SK-N-SH (cell line): ENCODE measurements at regions not wholly inside any gene's neighbourhood (a gene's known extent, or its start where the extent isn't known, plus 50 kb on each side); places are given as distances from the start of the nearest gene placed in this dataset.

Experiments used
- CTCF ChIA-PET: fragments of 300-600, 350-600 bp; formaldehyde crosslinking; extraction: SDS; loops from one replicate; lab custom pipeline; 2021; lab: Yijun Ruan, JAX
- POLR2A ChIA-PET: fragments of 350-600 bp; sonication (Branson Sonifier 250); formaldehyde crosslinking; extraction: SDS; loops from one replicate; lab custom pipeline; 2020; ENCODE audit warnings: antibody characterized with exemption, inconsistent platforms; lab: Yijun Ruan, JAX
- DNase-seq: peaks from one replicate; pipeline ENCODE4 v3.0.0; 2012
- H2AFZ ChIP-seq: fragments of 200-600 bp; sonication (generic); 2 replicates; pipeline ENCODE4 v1.8.1; 2016; ENCODE audit warnings: antibody characterized with exemption, mild to moderate bottlenecking, low read depth
- H3F3A ChIP-seq: fragments of 200-600 bp; sonication (generic); replicated peaks from 2 replicates; pipeline ENCODE3; 2016; ENCODE audit warnings: antibody characterized with exemption, mild to moderate bottlenecking; ENCODE audit not compliant: insufficient read depth
- H3K27ac ChIP-seq, 2 experiments: fragments of 200-500 bp in 1 of 2; fragments of 200-600 bp in 1 of 2; sonication (Bioruptor generic) in 1 of 2; sonication (generic), shearing (Covaris generic) in 1 of 2; 2 replicates each; pipeline versions ENCODE4 v1.5.1 to v1.6.1; 2014 to 2016; ENCODE audit warnings: low read depth in 2 of 2, inconsistent platforms in 1 of 2, low read length in 1 of 2, mild to moderate bottlenecking in 1 of 2, mixed read lengths in 1 of 2
- H3K27me3 ChIP-seq: fragments of 200-600 bp; sonication (generic), shearing (Covaris generic); 2 replicates; pipeline ENCODE4 v1.6.1; 2016; ENCODE audit warnings: mixed run types; ENCODE audit not compliant: insufficient read depth
- H3K36me3 ChIP-seq, 2 experiments: fragments of 200-500 bp in 1 of 2; fragments of 200-600 bp in 1 of 2; sonication (Bioruptor generic) in 1 of 2; sonication (generic) in 1 of 2; replicated peaks in 1 of 2; 2 replicates each; pipeline versions ENCODE3 to v1.5.1; 2014 to 2016; ENCODE audit warnings: low read length in 1 of 2, mild to moderate bottlenecking in 1 of 2; ENCODE audit not compliant: insufficient read depth in 2 of 2, control insufficient read depth in 1 of 2
- H3K4me1 ChIP-seq, 2 experiments: fragments of 200-500 bp in 1 of 2; fragments of 200-600 bp in 1 of 2; sonication (Bioruptor generic) in 1 of 2; sonication (generic), shearing (Covaris generic) in 1 of 2; 2 replicates each; pipeline versions ENCODE4 v1.5.1 to v1.6.1; 2014 to 2016; ENCODE audit warnings: low read depth in 1 of 2, low read length in 1 of 2, mixed run types in 1 of 2; ENCODE audit not compliant: insufficient read depth in 2 of 2, control insufficient read depth in 1 of 2
- H3K4me2 ChIP-seq: fragments of 200-600 bp; sonication (generic), shearing (Covaris generic); 2 replicates; pipeline ENCODE4 v1.6.1; 2017; ENCODE audit warnings: mixed run types
- H3K4me3 ChIP-seq, 2 experiments: fragments of 200-500 bp in 1 of 2; fragments of 200-600 bp in 1 of 2; sonication (Bioruptor generic) in 1 of 2; sonication (generic), shearing (Covaris generic) in 1 of 2; 2 replicates each; pipeline versions ENCODE4 v1.5.1 to v1.8.1; 2014 to 2016; ENCODE audit warnings: low read depth in 2 of 2, inconsistent platforms in 1 of 2, low read length in 1 of 2, mild to moderate bottlenecking in 1 of 2, mixed read lengths in 1 of 2, moderate library complexity in 1 of 2
- H3K79me2 ChIP-seq: fragments of 200-600 bp; sonication (generic); 2 replicates; pipeline ENCODE4 v1.8.1; 2017; ENCODE audit warnings: mild to moderate bottlenecking; ENCODE audit not compliant: insufficient read depth
- H3K9ac ChIP-seq: fragments of 200-600 bp; sonication (generic); 2 replicates; pipeline ENCODE4 v1.6.1; 2017; ENCODE audit warnings: mixed run types
- H3K9me2 ChIP-seq: fragments of 200-600 bp; sonication (generic); 2 replicates; pipeline ENCODE4 v1.6.1; 2017; ENCODE audit warnings: mixed run types
- H3K9me3 ChIP-seq: fragments of 200-600 bp; sonication (generic); 2 replicates; pipeline ENCODE4 v1.6.1; 2017; ENCODE audit warnings: mixed run types, mild to moderate bottlenecking, moderate library complexity
- H4K20me1 ChIP-seq: fragments of 200-600 bp; sonication (generic); 2 replicates; pipeline ENCODE4 v1.6.1; 2017; ENCODE audit warnings: mild to moderate bottlenecking, mixed run types; ENCODE audit not compliant: insufficient read depth
- CHD2 ChIP-seq: fragments of 150-350 bp; IDR thresholded peaks from 2 replicates; pipeline ENCODE4 v1.6.1; 2018; ENCODE audit warnings: low read length; ENCODE audit not compliant: partially characterized antibody
- ELF1 ChIP-seq: IDR thresholded peaks from 2 replicates; pipeline ENCODE4 v1.4.0; 2012
- FOSL2 ChIP-seq: IDR thresholded peaks from 2 replicates; pipeline ENCODE4 v1.4.0; 2012; ENCODE audit warnings: low read depth, mild to moderate bottlenecking, moderate library complexity, borderline replicate concordance
- FOXJ3 ChIP-seq: sonication (generic); formaldehyde crosslinking; IDR thresholded peaks from 2 replicates; pipeline ENCODE4 v1.5.1; 2020; ENCODE audit warnings: mild to moderate bottlenecking, missing genetic modification reagents
- FOXM1 ChIP-seq: IDR thresholded peaks from 2 replicates; pipeline ENCODE4 v1.4.0; 2012; ENCODE audit warnings: low read depth, mild to moderate bottlenecking
- GABPA ChIP-seq: IDR thresholded peaks from 2 replicates; pipeline ENCODE4 v1.4.0; 2012; ENCODE audit warnings: low read depth, mild to moderate bottlenecking
- GATA2 ChIP-seq: sonication (generic); formaldehyde crosslinking; IDR thresholded peaks from 2 replicates; pipeline ENCODE4 v1.5.0; 2020; ENCODE audit warnings: mild to moderate bottlenecking, missing genetic modification reagents
- JUND ChIP-seq: IDR thresholded peaks from 2 replicates; pipeline ENCODE4 v1.4.0; 2012
- MEF2A ChIP-seq: IDR thresholded peaks from 2 replicates; pipeline ENCODE4 v1.4.0; 2012; ENCODE audit warnings: low read depth, borderline replicate concordance
- MXI1 ChIP-seq: IDR thresholded peaks from 2 replicates; pipeline ENCODE4 v1.6.1; 2012; ENCODE audit warnings: mild to moderate bottlenecking, low read depth, low read length, improper control_type of control experiment
- NFIC ChIP-seq: IDR thresholded peaks from 2 replicates; pipeline ENCODE4 v1.4.0; 2012; ENCODE audit warnings: borderline replicate concordance
- NRF1 ChIP-seq: IDR thresholded peaks from 2 replicates; pipeline ENCODE4 v1.6.1; 2012; ENCODE audit warnings: low read depth, mild to moderate bottlenecking, low read length
- POLR2AphosphoS5 ChIP-seq: IDR thresholded peaks from 2 replicates; pipeline ENCODE4 v1.6.1; 2012; ENCODE audit warnings: low read depth, low read length
- RAD21 ChIP-seq: IDR thresholded peaks from 2 replicates; pipeline ENCODE4 v1.6.1; 2012; ENCODE audit warnings: mild to moderate bottlenecking, low read length
- RCOR1 ChIP-seq: fragments of 150-350 bp; IDR thresholded peaks from 2 replicates; pipeline ENCODE4 v1.6.1; 2017; ENCODE audit warnings: antibody characterized with exemption, low read length
- RXRA ChIP-seq: IDR thresholded peaks from 2 replicates; pipeline ENCODE4 v1.4.0; 2012; ENCODE audit warnings: low read depth, mild to moderate bottlenecking, borderline replicate concordance
- SIN3A ChIP-seq: IDR thresholded peaks from 2 replicates; pipeline ENCODE4 v1.6.1; 2012; ENCODE audit warnings: low read depth, mild to moderate bottlenecking, low read length, moderate library complexity, borderline replicate concordance
- SMC3 ChIP-seq: IDR thresholded peaks from 2 replicates; pipeline ENCODE4 v1.6.1; 2012; ENCODE audit warnings: low read depth, low read length, improper control_type of control experiment
- TAF1 ChIP-seq: IDR thresholded peaks from 2 replicates; pipeline ENCODE4 v1.6.1; 2012; ENCODE audit warnings: low read depth, mild to moderate bottlenecking, low read length, moderate library complexity, borderline replicate concordance
- TCF12 ChIP-seq: IDR thresholded peaks from 2 replicates; pipeline ENCODE4 v1.4.0; 2012
- TEAD4 ChIP-seq: IDR thresholded peaks from 2 replicates; pipeline ENCODE4 v1.4.0; 2012; ENCODE audit warnings: mild to moderate bottlenecking, borderline replicate concordance; ENCODE audit not compliant: insufficient read depth
- YY1 ChIP-seq: IDR thresholded peaks from 2 replicates; pipeline ENCODE4 v1.4.0; 2012; ENCODE audit warnings: low read depth, mild to moderate bottlenecking
- WGBS: methylation state at CpG from one replicate; pipeline ENCODE4 v1.1.6; 2017; ENCODE audit warnings: low lambda C conversion rate; 5-methylcytosine and 5-hydroxymethylcytosine counted together
- TF ChIP-seq, protein P1 (sequence below): fragments of 150-350 bp; IDR thresholded peaks from 2 replicates; pipeline ENCODE4 v1.6.1; 2016; ENCODE audit warnings: mild to moderate bottlenecking, low read depth, low read length
- TF ChIP-seq, protein P2 (sequence below): IDR thresholded peaks from 2 replicates; pipeline ENCODE4 v1.4.0; 2012; ENCODE audit warnings: low read depth
- TF ChIP-seq, protein P3 (sequence below): IDR thresholded peaks from 2 replicates; pipeline ENCODE4 v1.4.0; 2012; ENCODE audit warnings: low read depth, borderline replicate concordance
- TF ChIP-seq, protein P4 (sequence below): IDR thresholded peaks from 2 replicates; pipeline ENCODE4; 2012
- TF ChIP-seq, protein P5 (sequence below): fragments of 200-600 bp; sonication (generic); IDR thresholded peaks from 2 replicates; pipeline ENCODE4 v1.6.1; 2017; ENCODE audit warnings: antibody characterized with exemption, mild to moderate bottlenecking, moderate library complexity

DNA sequence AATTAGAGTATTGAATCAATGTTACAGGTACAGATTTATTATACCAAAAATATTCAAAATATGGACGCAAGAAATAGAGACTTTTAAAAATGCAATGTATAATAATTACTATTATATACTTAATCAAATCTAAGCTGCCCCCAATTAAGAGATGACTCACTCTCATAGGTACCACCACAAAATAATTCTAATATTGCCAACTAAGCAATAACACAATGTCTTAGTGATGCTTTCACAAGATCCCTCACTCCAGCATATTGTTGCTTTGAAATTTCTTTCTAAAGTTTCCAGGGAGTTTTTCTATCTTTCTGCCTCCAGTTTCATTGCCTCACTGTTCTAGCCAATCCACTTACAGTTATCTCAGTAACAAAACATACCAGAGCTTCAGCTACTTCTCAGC, 270.0 kb upstream of the PABPC4L start:
- Histone ChIP-seq H3K9ac (no peak overlapping the region), H4K20me1 (no peaks in the 10 kb centered on the region), H3K4me2 (no peak overlapping the region), H3K4me1 (no peaks in the 10 kb centered on the region), H3K4me3 (no peak overlapping the region), H3K9me3 (no peaks in the 10 kb centered on the region), H3K27me3 (no peaks in the 10 kb centered on the region), H2AFZ (peak overlapping the region; percentile 65; the same call in 1 of the 2 replicates), H3F3A (peaks cover 3% of the 10 kb centered on the region), H3K79me2 (no peaks in the 10 kb centered on the region), H3K36me3 (no peaks in the 10 kb centered on the region), H3K9me2 (no peaks in the 10 kb centered on the region; the same call in 1 of the 2 replicates), H3K27ac (no peak overlapping the region)
- 70% methylated on average over 1 of the region's 1 CpG for whole genome bisulfite sequencing
- DNase-seq = no peak
- POLR2A ChIA-PET = no interaction called here
- CTCF ChIA-PET = no interaction called here
- TF ChIP-seq TAF1 = no peak
- no peak for TF ChIP-seq ELF1
- no peak for TF ChIP-seq GATA2 (CRISPR knock-in tag)
- TF ChIP-seq, protein P1, sequence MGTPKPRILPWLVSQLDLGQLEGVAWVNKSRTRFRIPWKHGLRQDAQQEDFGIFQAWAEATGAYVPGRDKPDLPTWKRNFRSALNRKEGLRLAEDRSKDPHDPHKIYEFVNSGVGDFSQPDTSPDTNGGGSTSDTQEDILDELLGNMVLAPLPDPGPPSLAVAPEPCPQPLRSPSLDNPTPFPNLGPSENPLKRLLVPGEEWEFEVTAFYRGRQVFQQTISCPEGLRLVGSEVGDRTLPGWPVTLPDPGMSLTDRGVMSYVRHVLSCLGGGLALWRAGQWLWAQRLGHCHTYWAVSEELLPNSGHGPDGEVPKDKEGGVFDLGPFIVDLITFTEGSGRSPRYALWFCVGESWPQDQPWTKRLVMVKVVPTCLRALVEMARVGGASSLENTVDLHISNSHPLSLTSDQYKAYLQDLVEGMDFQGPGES = no peak
- no peak for TF ChIP-seq JUND
- TF ChIP-seq, protein P2, sequence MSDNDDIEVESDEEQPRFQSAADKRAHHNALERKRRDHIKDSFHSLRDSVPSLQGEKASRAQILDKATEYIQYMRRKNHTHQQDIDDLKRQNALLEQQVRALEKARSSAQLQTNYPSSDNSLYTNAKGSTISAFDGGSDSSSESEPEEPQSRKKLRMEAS = no peak
- TF ChIP-seq SIN3A = no peak
- TF ChIP-seq RXRA = no peak
- no peak for TF ChIP-seq TCF12
- TF ChIP-seq, protein P3, sequence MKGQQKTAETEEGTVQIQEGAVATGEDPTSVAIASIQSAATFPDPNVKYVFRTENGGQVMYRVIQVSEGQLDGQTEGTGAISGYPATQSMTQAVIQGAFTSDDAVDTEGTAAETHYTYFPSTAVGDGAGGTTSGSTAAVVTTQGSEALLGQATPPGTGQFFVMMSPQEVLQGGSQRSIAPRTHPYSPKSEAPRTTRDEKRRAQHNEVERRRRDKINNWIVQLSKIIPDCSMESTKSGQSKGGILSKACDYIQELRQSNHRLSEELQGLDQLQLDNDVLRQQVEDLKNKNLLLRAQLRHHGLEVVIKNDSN = no peak
- TF ChIP-seq FOXJ3 (CRISPR knock-in tag) = no peak
- TF ChIP-seq YY1 = no peak
- TF ChIP-seq NRF1 = no peak
- TF ChIP-seq GABPA = no peak
- TF ChIP-seq NFIC = no peak
- no peak for TF ChIP-seq FOSL2
- no peak for TF ChIP-seq TEAD4
- TF ChIP-seq MEF2A = no peak

DNA sequence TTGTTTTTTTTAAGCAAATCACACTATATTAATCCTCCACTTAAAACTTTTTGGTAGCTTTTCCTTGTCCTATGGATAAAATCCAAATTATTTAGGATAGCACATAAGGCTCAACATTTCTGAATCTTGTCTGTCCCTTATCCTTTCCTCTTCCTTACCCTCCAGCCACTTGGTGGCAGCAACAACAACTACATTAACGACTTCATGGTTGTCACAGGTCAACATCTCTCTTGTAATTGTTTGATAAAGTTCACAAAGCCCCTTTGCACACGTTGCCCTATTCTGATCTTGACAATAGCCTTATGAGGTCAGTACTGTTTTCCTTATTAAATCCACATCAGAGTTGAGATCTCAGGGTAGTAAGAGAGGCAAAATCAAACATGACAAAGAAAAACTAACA, 269.0 kb upstream of the PABPC4L start:
- no peak overlapping the region for H2AFZ ChIP-seq
- peak overlapping the region in 1 of 2 experiments; percentile 10; a peak in 1 of 4 replicates for H3K4me3 ChIP-seq
- H3F3A ChIP-seq = peaks cover 3% of the 10 kb centered on the region
- ChIA-PET CTCF (no interaction called here), POLR2A (no interaction called here)
- H3K4me1 ChIP-seq = no peaks in the 10 kb centered on the region
- no peak for DNase-seq
- H3K27ac ChIP-seq = no peak overlapping the region
- no peak overlapping the region for H3K9ac ChIP-seq
- H3K9me3 ChIP-seq = no peaks in the 10 kb centered on the region
- H3K79me2 ChIP-seq = no peaks in the 10 kb centered on the region
- no peaks in the 10 kb centered on the region for H4K20me1 ChIP-seq
- no peaks in the 10 kb centered on the region; the same call in 1 of the 2 replicates for H3K9me2 ChIP-seq
- 2% methylated on average over 2 of the region's 2 CpGs for WGBS
- H3K4me2 ChIP-seq = no peak overlapping the region
- H3K36me3 ChIP-seq = no peaks in the 10 kb centered on the region
- H3K27me3 ChIP-seq = no peaks in the 10 kb centered on the region
- TF ChIP-seq SIN3A (no peak), RAD21 (peak; percentile 54), TAF1 (no peak), GATA2 (CRISPR knock-in tag) (no peak), TEAD4 (no peak), GABPA (no peak), FOXM1 (no peak), SMC3 (peak; percentile 50), CHD2 (no peak), POLR2AphosphoS5 (no peak), MXI1 (no peak), RCOR1 (no peak), NFIC (no peak), NRF1 (no peak)
- TF ChIP-seq, protein P4, sequence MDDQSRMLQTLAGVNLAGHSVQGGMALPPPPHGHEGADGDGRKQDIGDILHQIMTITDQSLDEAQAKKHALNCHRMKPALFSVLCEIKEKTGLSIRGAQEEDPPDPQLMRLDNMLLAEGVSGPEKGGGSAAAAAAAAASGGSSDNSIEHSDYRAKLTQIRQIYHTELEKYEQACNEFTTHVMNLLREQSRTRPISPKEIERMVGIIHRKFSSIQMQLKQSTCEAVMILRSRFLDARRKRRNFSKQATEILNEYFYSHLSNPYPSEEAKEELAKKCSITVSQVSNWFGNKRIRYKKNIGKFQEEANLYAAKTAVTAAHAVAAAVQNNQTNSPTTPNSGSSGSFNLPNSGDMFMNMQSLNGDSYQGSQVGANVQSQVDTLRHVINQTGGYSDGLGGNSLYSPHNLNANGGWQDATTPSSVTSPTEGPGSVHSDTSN = no peak
- TF ChIP-seq, protein P5, sequence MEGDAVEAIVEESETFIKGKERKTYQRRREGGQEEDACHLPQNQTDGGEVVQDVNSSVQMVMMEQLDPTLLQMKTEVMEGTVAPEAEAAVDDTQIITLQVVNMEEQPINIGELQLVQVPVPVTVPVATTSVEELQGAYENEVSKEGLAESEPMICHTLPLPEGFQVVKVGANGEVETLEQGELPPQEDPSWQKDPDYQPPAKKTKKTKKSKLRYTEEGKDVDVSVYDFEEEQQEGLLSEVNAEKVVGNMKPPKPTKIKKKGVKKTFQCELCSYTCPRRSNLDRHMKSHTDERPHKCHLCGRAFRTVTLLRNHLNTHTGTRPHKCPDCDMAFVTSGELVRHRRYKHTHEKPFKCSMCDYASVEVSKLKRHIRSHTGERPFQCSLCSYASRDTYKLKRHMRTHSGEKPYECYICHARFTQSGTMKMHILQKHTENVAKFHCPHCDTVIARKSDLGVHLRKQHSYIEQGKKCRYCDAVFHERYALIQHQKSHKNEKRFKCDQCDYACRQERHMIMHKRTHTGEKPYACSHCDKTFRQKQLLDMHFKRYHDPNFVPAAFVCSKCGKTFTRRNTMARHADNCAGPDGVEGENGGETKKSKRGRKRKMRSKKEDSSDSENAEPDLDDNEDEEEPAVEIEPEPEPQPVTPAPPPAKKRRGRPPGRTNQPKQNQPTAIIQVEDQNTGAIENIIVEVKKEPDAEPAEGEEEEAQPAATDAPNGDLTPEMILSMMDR = peak; percentile 53
